Endometrium (tissue), 2 donors: ENCODE measurements at regions not wholly inside any gene's neighbourhood (a gene's known extent, or its start where the extent isn't known, plus 50 kb on each side); places are given as distances from the start of the nearest gene placed in this dataset.
A peak's percentile ranks its signal among the peaks of the same experiment; 100 is the strongest.
"Not testable (repeated sequence)": the region's sequence is repeated elsewhere in the genome, so short reads cannot be mapped to it uniquely, and the experiment has no call there.

Experiments
- FAIRE-seq: peaks from 2 replicates; lab custom pipeline; 2012; peaks lifted over from hg19 to GRCh38; lab: Jason Lieb, UNC
- donor health status: control.
- donor health status: control.

DNA sequence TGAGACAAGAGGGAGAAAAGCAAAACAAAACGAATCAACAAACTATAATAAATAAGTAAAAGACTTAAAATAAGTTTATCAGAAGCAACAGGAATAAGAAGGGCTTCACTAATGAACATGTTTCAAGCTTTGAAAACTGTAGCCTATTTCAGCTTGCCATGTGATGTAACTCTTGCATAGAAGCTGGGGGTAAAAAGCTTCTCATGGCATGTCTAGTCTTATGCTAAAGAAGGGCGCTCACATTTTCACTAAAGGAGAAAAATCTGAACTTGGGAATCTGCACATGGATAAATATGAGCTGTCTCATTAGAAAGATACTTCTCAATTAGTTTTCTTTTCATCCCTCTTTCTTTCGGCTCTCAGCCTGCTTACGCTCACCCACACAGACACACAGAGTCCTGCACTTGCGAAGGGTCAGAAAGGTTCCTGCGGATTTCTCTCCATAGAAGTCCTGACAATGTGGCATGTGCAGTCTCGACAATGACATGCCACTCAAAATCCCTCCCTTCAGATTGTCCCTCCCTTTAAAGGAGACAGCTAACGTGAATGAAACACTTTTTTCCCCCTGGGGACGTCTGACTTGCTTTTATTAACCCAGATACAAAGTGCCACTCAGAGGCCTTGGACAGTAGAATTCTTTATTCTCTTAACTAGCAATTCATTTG is 568.9 kb upstream of the NR2F2 start:
- no peak for FAIRE-seq

DNA sequence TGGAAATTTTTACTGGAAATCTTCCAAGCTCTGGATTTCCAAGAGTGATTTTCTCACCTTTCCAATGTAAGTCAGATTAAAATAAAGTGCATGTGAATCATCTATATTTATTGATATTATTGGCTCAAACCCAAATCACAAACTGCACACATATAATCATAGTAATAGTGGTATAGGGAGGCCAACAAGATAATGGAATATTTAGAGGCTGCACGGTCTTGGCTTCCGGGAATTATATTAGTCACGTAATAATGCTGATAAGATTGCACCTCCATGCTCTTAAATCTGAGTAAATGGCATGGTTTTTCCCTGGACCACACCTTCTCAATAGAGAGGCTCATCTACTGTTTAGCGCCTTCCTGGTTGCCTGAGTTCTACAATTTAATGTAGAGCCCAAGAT is 567.1 kb upstream of the NR2F2 start:
- no peak for FAIRE-seq

DNA sequence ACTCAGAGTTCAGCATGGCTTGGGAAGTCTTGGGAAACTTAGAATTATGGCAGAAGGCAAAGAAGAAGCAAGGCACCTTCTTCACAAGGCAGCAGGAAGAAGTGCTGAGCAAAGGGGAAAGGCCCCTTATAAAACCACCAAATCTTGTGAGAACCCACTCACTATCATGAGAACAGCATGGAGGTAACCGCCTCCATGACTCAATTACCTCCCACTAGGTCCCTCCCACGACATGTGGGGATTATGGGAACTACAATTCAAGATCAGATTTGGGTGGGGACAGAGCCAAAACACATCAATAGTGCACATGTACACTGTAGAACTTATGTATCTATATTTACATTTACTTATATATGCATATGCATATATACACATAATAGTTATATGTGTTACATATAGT is 565.3 kb upstream of the NR2F2 start:
- FAIRE-seq, result no peak

- FAIRE-seq, result no peak
Measured at GRCh38 chr15:95770196-95770595, 560.3 kb upstream of the NR2F2 start.

DNA sequence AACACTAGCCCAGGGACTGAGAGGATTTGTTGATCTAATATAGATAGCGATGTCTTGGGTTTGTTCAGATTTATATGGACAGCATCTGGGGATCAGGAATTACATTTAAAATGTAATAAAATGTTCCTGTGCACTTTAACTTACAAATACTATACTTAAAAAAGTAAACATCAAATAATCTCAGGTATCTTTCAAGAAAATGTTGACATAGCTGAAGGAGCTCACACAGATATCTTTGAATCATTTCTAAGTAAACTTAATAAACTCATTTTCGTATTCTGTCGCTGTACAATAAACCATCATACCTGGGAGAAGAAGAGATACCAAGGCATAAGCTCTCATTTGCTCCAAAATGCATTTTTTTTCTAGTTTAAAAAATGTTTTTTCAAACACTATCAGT is 557.5 kb upstream of the NR2F2 start:
- no peak for FAIRE-seq

DNA sequence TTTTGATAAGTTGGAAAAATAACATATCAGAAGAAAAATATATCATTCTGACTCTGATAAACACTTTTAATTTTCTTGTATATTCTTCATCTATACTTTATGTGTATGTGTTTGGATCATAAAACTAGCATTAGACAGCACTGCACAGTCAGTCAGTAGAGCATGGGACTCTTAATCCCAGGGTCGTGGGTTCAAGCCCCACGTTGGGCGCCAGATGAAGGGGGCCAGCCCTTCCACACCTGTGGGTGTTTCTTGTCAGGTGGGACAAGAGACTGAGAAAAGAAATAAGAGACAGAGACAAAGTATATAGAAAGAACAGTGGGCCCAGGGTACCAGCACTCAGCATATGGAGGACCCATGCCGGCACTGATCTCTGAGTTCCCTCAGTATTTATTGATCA is 546.0 kb upstream of the NR2F2 start:
- no peak for FAIRE-seq

DNA sequence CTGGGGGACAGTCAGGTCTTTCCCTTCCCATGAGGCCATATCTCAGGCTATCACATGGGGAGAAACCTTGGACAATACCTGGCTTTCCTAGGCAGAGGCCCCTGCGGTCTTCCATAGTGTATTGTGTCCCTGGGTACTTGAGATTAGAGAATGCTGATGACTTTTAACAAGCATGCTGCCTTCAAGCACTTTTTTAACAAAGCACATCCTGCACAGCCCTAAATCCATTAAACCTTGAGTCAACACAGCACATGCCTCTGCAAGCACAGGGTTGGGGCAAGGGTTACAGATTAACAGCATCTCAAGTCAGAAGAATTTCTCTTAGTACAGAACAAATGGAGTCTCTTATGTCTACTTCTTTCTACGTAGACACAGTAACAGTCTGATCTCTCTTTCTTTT is 545.2 kb upstream of the NR2F2 start:
- FAIRE-seq, result not testable (repeated sequence)

GRCh38 chr15:95793231-95793630 is 537.3 kb upstream of the NR2F2 start:
- peak; percentile 57 for FAIRE-seq

DNA sequence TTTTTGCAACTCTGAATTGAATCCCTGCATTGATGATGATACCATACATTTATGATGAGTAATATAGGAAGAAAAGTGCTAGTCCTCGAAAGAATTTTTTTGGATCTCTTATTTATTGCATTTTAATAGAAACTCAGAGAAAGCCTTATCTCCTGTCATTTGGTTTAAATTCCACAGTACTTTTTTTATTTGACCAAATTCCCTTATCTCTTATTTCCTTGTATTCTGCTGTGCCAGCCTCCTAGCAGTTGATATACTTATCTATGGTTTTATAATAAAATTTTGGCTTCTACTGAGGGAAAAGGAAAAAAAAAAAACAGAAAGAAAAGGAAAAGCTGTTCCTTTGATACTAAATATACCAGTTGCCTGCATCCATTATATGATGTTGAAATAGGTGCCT is 535.1 kb upstream of the NR2F2 start:
- FAIRE-seq, result no peak

DNA sequence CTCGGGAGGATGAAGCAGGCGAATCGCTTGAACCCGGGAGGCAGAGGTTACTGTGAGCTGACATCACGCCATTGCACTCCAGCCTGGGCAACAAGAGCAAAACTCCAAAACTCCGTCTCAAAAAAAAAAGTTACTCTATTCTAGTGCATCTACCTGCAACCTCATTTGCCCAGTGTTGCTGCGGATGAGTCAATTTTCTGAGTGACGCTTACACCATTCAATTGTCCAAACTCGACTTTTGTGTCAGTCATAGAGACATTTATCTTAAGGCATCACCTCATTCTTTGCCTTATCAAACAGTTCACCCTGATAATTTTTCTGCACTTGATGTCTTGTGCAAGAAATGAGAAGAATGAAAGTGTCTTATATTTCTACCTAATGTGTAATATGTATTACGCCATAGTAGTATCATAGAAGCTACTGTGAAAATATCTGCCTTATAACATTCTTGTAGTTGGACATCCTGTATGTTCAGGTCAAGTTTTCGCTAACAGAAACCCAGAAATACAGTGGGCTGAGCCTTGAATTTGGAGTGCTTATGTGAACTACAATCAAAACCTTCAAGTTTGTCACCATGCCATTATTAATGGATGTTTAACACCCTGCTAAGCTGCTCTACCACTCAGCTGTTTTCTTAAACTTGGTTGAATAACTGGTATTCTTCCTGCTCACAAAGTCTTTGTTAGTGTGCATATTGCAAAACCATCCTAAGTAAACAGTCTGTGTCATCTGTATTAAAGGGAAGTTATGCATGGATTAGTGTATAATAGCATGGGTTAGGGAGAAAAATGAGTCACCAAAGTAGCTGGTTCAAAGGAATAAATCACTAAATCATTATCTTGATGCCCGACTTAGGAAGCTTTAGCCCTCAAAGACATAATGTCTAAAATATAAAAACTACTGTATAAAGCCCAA is 531.0 kb upstream of the NR2F2 start:
- FAIRE-seq, result peak; percentile 8

GRCh38 chr15:95804484-95804883 is 526.0 kb upstream of the NR2F2 start:
- no peak for FAIRE-seq

DNA sequence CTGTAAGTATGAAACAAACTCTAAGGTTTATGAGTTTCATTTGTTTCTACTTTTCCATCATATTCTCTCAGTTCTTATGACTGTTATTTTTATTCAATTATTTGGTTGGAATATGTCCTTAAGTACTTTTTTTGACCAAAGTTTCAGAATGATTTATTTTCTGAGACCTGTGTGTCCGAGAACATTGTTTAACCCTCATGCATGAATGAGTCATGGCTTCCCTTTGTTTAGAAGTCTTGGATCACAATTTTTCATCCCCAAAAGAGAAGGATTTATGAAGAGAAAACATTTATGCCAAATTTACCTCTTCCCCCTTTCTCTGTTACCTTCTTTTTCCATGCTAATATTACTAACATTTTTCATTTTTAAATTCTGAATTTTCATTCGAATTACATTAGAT is 518.0 kb upstream of the NR2F2 start:
- FAIRE-seq, result no peak

GRCh38 chr15:95814908-95815307 is 515.6 kb upstream of the NR2F2 start:
- FAIRE-seq, result no peak

GRCh38 chr15:95816591-95816990 is 513.9 kb upstream of the NR2F2 start:
- FAIRE-seq, result no peak

DNA sequence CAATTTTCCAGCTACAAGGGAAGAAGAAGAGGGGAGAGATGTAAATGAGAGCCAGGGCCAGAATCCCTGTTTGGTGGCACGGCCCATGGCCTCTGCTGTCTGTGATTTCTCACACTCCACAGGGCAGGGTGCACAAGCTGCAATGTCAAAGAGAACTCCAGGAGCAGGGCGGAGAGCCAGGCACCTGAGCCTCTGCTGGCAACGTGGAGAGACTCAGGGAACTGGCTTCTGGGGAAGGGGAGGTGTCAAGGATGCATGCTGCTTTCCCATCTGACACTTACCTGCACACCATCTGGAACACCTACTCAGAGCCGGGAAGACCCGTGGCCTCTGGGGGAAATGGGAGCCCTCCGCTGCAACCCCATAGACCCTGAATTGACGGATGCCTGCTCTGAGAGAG is 507.5 kb upstream of the NR2F2 start:
- FAIRE-seq, result no peak

GRCh38 chr15:95825208-95825607 is 505.3 kb upstream of the NR2F2 start:
- FAIRE-seq, result no peak

DNA sequence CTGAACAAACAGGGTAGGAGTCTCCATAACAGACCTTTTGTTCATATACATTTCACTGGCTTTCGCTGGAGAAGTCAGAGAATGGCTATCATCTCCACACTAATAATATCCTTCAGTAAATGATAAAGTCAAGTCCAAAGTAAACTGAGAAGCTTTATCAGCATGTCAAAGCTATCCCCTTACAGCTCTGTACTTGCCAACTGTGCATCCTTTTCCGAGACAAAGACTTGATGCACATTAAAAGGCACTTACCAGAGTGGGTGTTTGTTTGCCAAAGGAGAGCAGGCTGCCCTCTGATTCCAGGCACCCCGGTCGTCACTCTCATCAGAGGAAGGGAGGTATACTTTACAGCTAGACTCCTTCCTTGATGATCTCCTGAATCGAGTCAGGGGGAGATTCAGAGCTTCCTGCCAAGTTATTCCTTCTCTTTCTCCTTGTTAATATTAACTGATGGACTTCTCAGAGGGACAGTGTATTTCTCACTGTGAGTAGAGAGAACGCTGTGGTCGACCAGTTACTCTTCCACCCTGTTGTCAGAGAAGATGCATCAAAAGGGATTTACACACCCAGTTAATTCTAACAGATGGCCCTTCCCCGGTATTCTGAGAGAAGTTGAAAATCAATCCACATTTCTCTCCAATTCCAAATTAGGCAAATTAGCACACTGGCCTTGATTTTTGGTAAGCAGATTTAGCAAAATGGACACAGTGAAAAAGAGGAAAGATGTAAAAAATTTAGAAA is 504.7 kb upstream of the NR2F2 start:
- no peak for FAIRE-seq

- no peak for FAIRE-seq
Measured at GRCh38 chr15:95826412-95827195, 503.9 kb upstream of the NR2F2 start.

GRCh38 chr15:95829062-95829461 is 501.4 kb upstream of the NR2F2 start:
- no peak for FAIRE-seq

- no peak for FAIRE-seq
Measured at GRCh38 chr15:95830281-95830680, 500.2 kb upstream of the NR2F2 start.

DNA sequence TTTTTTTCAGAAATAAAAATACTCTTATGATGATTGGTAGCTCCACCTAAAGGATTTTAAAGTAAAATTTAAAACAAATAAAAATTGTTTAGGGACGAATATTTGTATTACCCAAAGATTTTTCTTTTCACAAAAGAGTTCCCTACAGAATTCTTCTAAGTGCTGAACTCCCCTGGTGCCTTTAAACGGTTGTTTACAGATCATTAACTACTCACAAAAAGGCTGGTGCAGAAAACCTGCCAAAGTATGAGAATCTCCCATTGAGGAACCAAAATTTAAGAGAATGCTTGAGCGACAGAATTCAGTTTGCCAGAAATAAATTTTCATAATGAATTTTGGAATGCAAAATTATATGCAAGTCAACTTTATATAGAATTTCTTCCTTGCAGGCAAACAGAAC is 497.8 kb upstream of the NR2F2 start:
- peak; percentile 26 for FAIRE-seq
